ENCODE measurements at regions not wholly inside any gene's neighbourhood (a gene's known extent, or its start where the extent isn't known, plus 50 kb on each side); places are given as distances from the start of the nearest gene placed in this dataset.

DNA sequence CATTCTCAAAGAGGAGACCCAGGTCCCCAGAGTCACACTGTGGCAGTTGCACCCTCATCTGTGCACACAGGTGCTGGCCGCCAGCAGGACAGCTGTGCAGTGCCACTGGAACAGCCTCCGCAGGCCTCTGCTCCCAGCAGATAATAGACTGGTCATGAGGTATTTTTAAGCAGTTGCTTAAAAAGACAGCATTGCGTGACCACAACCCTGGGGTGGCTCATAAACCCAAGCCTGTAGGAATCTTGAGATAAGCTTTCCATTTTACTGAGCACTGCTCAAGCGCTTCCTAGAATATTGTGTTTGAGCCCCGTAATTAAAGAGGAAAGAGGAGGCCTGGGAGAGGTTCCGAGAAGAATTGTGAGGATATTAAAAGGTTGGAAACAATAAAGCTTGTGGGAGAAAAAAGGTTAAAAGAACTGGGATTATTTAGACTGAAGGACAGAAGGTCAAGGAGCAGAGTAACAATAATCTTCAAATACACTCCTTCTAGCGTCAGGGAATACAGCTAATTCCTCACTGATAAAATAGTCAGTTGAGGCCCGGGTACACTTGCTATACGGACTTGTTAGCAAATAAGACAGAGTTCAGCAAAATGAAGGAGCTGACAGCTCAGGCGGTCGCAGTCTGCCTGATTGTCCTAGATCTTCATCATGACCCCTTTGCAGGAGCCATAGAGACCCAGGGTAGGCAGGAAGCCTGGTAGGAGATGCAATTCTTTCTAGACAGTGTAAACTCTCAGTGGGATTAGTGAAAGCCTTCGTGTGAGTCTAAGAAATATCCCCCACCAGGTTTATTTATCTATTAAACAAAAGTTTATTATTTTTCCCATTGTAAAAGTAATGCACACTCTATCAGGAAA is 86.2 kb upstream of the KIT start (continued):
- TF ChIP-seq MBD2 (IDR thresholded peaks at IDR 0.05; ENCODE audit: borderline replicate concordance, low read depth) (peak; percentile 47; the same call in 1 of the 2 replicates), NFRKB (IDR thresholded peaks at IDR 0.05; ENCODE audit: low read depth) (0 out of 2 replicates have a peak, but pooled peaks have one; percentile 23), ZBED1 (IDR thresholded peaks at IDR 0.05) (peak; percentile 88; the same call in 1 of the 2 replicates), RB1 (IDR thresholded peaks at IDR 0.05; ENCODE audit: low read depth) (no peak), HSF4 (CRISPR knock-in tag; IDR thresholded peaks at IDR 0.05; ENCODE audit: borderline replicate concordance) (no peak), GTF2E2 (tag; IDR thresholded peaks at IDR 0.05) (0 out of 2 replicates have a peak, but pooled peaks have one; percentile 47), MTF1 (CRISPR knock-in tag; IDR thresholded peaks at IDR 0.05; ENCODE audit: borderline replicate concordance) (no peak), POLR2AphosphoS2 (IDR thresholded peaks at IDR 0.05; ENCODE audit: low read length) (no peak), PTTG1 (tag; IDR thresholded peaks at IDR 0.05; ENCODE audit: low read depth) (no peak), CEBPG (CRISPR knock-in tag; IDR thresholded peaks at IDR 0.05) (no peak; the same call in 1 of the 2 replicates), CEBPG (tag; conservative IDR thresholded peaks at IDR 0.05 in 1 of 2, IDR thresholded peaks at IDR 0.05 in 1 of 2) (peak; percentile 29 to 66; a peak in 3 of 4 replicates), PHF21A (IDR thresholded peaks at IDR 0.05; ENCODE audit: borderline replicate concordance, low read depth) (no peak), WHSC1 (IDR thresholded peaks at IDR 0.05; ENCODE audit: low read length) (no peak), FOSL1 (tag; conservative IDR thresholded peaks at IDR 0.05) (peak; percentile 85), MECOM (CRISPR knock-in tag; IDR thresholded peaks at IDR 0.05) (peak; percentile 80; the same call in 1 of the 2 replicates), FIP1L1 (IDR thresholded peaks at IDR 0.05; ENCODE audit: low read depth, low read length, poor library complexity, severe bottlenecking) (no peak), ERF (CRISPR knock-in tag; IDR thresholded peaks at IDR 0.05) (peak; percentile 89), ZNF263 (CRISPR knock-in tag; IDR thresholded peaks at IDR 0.05; ENCODE audit: borderline replicate concordance) (no peak), ZNF778 (CRISPR knock-in tag; IDR thresholded peaks at IDR 0.05) (no peak), ZNF584 (CRISPR knock-in tag; IDR thresholded peaks at IDR 0.05; ENCODE audit: low read depth) (peak; percentile 98), DPF2 (IDR thresholded peaks at IDR 0.05) (peak; percentile 95), HMGN3 (IDR thresholded peaks at IDR 0.05; ENCODE audit: borderline replicate concordance, extremely low read depth, insufficient read length, low read depth, low read length) (peak; percentile 99), NBN (IDR thresholded peaks at IDR 0.05; ENCODE audit: low read depth) (peak; percentile 57; the same call in 1 of the 2 replicates), CCAR2 (IDR thresholded peaks at IDR 0.05; ENCODE audit: low read depth, low read length) (no peak)
- TF ChIP-seq, protein P1, sequence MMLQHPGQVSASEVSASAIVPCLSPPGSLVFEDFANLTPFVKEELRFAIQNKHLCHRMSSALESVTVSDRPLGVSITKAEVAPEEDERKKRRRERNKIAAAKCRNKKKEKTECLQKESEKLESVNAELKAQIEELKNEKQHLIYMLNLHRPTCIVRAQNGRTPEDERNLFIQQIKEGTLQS (IDR thresholded peaks at IDR 0.05) = peak; percentile 88
- TF ChIP-seq, protein P1 (CRISPR knock-in tag; conservative IDR thresholded peaks at IDR 0.05) = peak; percentile 56; the same call in 1 of the 2 replicates
- TF ChIP-seq, protein P2, sequence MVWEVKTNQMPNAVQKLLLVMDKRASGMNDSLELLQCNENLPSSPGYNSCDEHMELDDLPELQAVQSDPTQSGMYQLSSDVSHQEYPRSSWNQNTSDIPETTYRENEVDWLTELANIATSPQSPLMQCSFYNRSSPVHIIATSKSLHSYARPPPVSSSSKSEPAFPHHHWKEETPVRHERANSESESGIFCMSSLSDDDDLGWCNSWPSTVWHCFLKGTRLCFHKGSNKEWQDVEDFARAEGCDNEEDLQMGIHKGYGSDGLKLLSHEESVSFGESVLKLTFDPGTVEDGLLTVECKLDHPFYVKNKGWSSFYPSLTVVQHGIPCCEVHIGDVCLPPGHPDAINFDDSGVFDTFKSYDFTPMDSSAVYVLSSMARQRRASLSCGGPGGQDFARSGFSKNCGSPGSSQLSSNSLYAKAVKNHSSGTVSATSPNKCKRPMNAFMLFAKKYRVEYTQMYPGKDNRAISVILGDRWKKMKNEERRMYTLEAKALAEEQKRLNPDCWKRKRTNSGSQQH (CRISPR knock-in tag; IDR thresholded peaks at IDR 0.05) = no peak
- TF ChIP-seq, protein P3, sequence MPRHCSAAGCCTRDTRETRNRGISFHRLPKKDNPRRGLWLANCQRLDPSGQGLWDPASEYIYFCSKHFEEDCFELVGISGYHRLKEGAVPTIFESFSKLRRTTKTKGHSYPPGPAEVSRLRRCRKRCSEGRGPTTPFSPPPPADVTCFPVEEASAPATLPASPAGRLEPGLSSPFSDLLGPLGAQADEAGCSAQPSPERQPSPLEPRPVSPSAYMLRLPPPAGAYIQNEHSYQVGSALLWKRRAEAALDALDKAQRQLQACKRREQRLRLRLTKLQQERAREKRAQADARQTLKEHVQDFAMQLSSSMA (CRISPR knock-in tag; IDR thresholded peaks at IDR 0.05) = no peak
